HG03175 (cell line): ENCODE measurements at regions not wholly inside any gene's neighbourhood (a gene's known extent, or its start where the extent isn't known, plus 50 kb on each side); places are given as distances from the start of the nearest gene placed in this dataset.

ENCODE experiments used
- ATAC-seq: cut with Tn5 transposase; IDR thresholded peaks from one replicate; pipeline ENCODE4 v1.9.1; 2021; ENCODE audit warnings: mild to moderate bottlenecking, moderate library complexity; ENCODE audit not compliant: unreplicated experiment

DNA sequence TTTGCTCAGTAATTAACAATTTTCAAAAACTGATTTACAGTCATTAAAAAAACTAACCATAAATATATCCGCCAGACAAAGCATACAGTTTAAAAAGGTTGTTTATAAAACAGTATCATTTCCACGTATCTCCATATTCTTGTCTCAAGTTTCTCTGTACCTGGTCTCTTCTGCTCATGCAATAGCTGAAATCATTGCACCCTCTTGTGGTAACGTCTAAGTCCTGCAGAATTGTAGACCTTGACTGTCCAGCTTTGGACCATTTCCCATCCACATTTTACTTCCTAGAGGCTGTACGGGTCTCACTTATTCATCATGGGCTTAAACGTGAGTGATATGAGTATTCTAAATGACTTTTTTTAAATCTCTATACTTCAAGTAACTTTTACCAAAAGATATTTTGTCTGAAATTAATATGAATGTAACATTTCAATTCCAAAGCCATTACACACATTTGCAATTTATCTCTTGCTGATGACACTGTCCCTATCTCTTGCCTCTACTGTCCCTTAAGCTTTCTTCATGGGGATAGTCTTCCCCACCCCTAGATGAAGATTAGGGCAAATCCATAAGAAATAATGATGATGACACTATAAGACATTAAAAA is 118.5 kb downstream of the BTC start:
- ATAC-seq, result peak; percentile 76

DNA sequence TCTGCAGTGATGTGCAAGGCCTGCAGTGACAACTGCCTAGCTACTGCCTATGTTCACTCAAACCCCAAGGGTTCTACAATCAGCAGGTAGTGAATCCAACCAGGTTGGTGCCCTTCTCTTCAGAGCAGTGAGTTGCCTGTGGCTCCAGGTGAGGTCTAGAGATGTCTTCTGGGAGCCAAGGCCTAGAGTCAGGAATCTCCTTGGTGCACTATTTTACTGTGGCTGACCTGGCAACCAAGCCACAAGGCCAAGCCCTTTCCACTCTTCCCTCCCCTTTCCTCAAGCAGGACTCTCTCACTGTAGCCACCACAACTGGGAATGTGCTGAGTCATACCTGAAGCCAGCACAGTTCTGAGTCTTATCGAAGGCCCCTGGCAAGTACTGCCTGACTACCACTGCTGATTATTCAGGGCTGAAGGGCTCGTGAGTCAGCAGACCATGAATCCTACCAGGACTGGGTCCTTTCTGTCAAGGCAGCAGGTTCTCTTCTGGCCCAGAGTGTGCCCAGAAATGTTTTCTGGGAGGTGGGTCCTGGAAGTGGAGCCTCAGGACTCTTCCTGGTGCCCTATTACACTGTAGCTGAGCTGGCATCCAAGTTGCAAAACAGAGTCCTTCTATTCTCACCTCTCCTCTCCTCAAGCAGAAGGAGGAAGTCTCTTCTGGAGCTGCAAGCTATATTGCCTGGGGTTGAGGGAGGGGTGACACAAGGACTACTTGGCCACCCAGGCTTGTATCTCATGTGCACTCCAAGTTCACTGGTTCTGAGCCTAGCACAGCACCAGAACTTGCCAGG is 111.6 kb downstream of the BTC start:
- no peak for ATAC-seq

DNA sequence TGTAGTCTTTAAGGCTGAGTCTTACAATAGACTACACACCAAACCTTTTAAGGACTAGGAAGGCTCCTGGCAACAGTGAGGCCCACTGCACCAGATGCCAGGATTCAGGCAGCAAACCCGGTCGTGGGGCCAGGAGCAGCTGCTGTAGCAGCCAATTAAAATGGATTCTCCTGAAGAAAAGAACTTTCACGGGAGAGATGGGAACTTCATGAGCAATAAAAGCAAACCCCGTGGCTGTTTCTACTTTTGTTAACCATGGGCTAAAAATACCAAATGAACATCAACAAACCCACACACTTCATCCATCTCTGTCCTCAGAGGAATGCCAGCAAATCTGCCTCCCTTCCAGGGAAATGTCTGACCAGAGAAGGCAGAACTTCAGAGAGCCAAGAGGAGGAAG is 101.4 kb downstream of the BTC start:
- ATAC-seq, result no peak
